NOMO-1 treated with dmso at 0.1 percent for 144 hours (cell line): ENCODE measurements at regions not wholly inside any gene's neighbourhood (a gene's known extent, or its start where the extent isn't known, plus 50 kb on each side); places are given as distances from the start of the nearest gene placed in this dataset.
"Not testable (repeated sequence)": the region's sequence is repeated elsewhere in the genome, so short reads cannot be mapped to it uniquely, and the experiment has no call there.

Experiments
- DNase-seq: peaks from one replicate; lab custom pipeline; 2025; ENCODE audit not compliant: unreplicated experiment; lab: John Stamatoyannopoulos, UW

- DNase-seq: no peak
Measured at GRCh38 chr3:137820366-137820765, 56.3 kb downstream of the SOX14 start.

- DNase-seq: no peak
Measured at GRCh38 chr3:137835096-137835495, 71.0 kb downstream of the SOX14 start.

GRCh38 chr3:137845194-137845593 lies 81.1 kb downstream of the SOX14 start:
- no peak for DNase-seq

- no peak for DNase-seq
Measured at GRCh38 chr3:137845666-137846065, 81.6 kb downstream of the SOX14 start.

- DNase-seq: no peak
Measured at GRCh38 chr3:137852391-137852830, 88.3 kb downstream of the SOX14 start.

GRCh38 chr3:137854533-137855261 lies 90.6 kb downstream of the SOX14 start:
- no peak for DNase-seq

- DNase-seq: no peak
Measured at GRCh38 chr3:137866001-137866400, 101.9 kb downstream of the SOX14 start.

- DNase-seq: no peak
Measured at GRCh38 chr3:137866933-137867332, 102.8 kb downstream of the SOX14 start.

- DNase-seq: no peak
Measured at GRCh38 chr3:137867611-137868010, 103.5 kb downstream of the SOX14 start.

GRCh38 chr3:137869022-137869421 lies 104.9 kb downstream of the SOX14 start:
- DNase-seq: no peak

GRCh38 chr3:137872589-137872988 lies 108.5 kb downstream of the SOX14 start:
- DNase-seq: not testable (repeated sequence)

GRCh38 chr3:137896842-137897241 lies 113.1 kb upstream of the CLDN18 start:
- DNase-seq: not testable (repeated sequence)

- no peak for DNase-seq
Measured at GRCh38 chr3:137906985-137907649, 102.8 kb upstream of the CLDN18 start.

GRCh38 chr3:137924628-137925027 lies 85.3 kb upstream of the CLDN18 start:
- DNase-seq: no peak

- no peak for DNase-seq
Measured at GRCh38 chr3:137925080-137925479, 84.9 kb upstream of the CLDN18 start.

GRCh38 chr3:137926991-137927390 lies 83.0 kb upstream of the CLDN18 start:
- DNase-seq: no peak

- no peak for DNase-seq
Measured at GRCh38 chr3:137930976-137931375, 79.0 kb upstream of the CLDN18 start.

- DNase-seq: no peak
Measured at GRCh38 chr3:137938876-137939275, 71.1 kb upstream of the CLDN18 start.

GRCh38 chr3:137944593-137944992 lies 65.4 kb upstream of the CLDN18 start:
- DNase-seq: no peak

GRCh38 chr3:137946356-137946973 lies 63.5 kb upstream of the CLDN18 start:
- DNase-seq: peak; percentile 2

GRCh38 chr3:137947117-137947516 lies 62.8 kb upstream of the CLDN18 start:
- DNase-seq: no peak

GRCh38 chr3:137948400-137949072 lies 61.4 kb upstream of the CLDN18 start:
- DNase-seq: no peak
